GM12873 (cell line): ENCODE measurements at regions not wholly inside any gene's neighbourhood (a gene's known extent, or its start where the extent isn't known, plus 50 kb on each side); places are given as distances from the start of the nearest gene placed in this dataset.

Experiments
- CTCF ChIP-seq: IDR thresholded peaks from 2 replicates; pipeline ENCODE4 v1.5.1; 2012; ENCODE audit warnings: low read depth, mild to moderate bottlenecking, moderate library complexity, low read length, control low read depth; ENCODE audit not compliant: insufficient read depth; ENCODE audit errors: missing control alignments

- TF ChIP-seq CTCF, result no peak
These were observed 1198.9 kb upstream of the PCDH7 start for GRCh38 chr4:29521281-29521680.

GRCh38 chr4:29536745-29537144 lies 1183.4 kb upstream of the PCDH7 start:
- no peak for TF ChIP-seq CTCF

GRCh38 chr4:29538889-29539646 lies 1181.1 kb upstream of the PCDH7 start:
- no peak for TF ChIP-seq CTCF

- no peak for TF ChIP-seq CTCF
These were observed 1179.6 kb upstream of the PCDH7 start for GRCh38 chr4:29540439-29541102.

- TF ChIP-seq CTCF, result no peak
These were observed 1178.4 kb upstream of the PCDH7 start for GRCh38 chr4:29541757-29542156.

GRCh38 chr4:29549342-29549741 lies 1170.8 kb upstream of the PCDH7 start:
- TF ChIP-seq CTCF, result no peak

- TF ChIP-seq CTCF, result no peak
These were observed 1168.3 kb upstream of the PCDH7 start for GRCh38 chr4:29551821-29552220.
